HEK293T (cell line): ENCODE measurements at regions not wholly inside any gene's neighbourhood (a gene's known extent, or its start where the extent isn't known, plus 50 kb on each side); places are given as distances from the start of the nearest gene placed in this dataset.
"Not testable (repeated sequence)": the region's sequence is repeated elsewhere in the genome, so short reads cannot be mapped to it uniquely, and the experiment has no call there.

ENCODE experiments used
- CTCF ChIA-PET: fragments of 350-600 bp; formaldehyde crosslinking; extraction: SDS; loops from one replicate; lab custom pipeline; 2021; ENCODE audit warnings: antibody characterized with exemption, inconsistent platforms; lab: Yijun Ruan, JAX
- POLR2A ChIA-PET: fragments of 350-600 bp; formaldehyde crosslinking; extraction: SDS; loops from one replicate; lab custom pipeline; 2020; ENCODE audit warnings: antibody characterized with exemption, inconsistent platforms; lab: Yijun Ruan, JAX
- DNase-seq: peaks from one replicate; pipeline ENCODE4 v3.0.0; 2012; ENCODE audit warnings: mixed read lengths; ENCODE audit errors: extremely low spot score
- ARNT ChIP-seq: fragments of 450-650 bp; IDR thresholded peaks from 2 replicates; pipeline ENCODE4 v1.6.1; 2017; ENCODE audit warnings: mild to moderate bottlenecking
- BHLHE40 ChIP-seq: fragments of 450-650 bp; IDR thresholded peaks from 2 replicates; pipeline ENCODE4 v1.6.1; 2016; ENCODE audit warnings: mild to moderate bottlenecking, moderate library complexity, borderline replicate concordance
- CTBP1 ChIP-seq: fragments of 450-650 bp; IDR thresholded peaks from 2 replicates; pipeline ENCODE4 v1.6.1; 2016; ENCODE audit warnings: borderline replicate concordance
- ELF4 ChIP-seq: fragments of 450-650 bp; IDR thresholded peaks from 2 replicates; pipeline ENCODE4 v1.6.1; 2017; ENCODE audit warnings: antibody characterized with exemption
- FOXA1 ChIP-seq: fragments of 450-650 bp; IDR thresholded peaks from 2 replicates; pipeline ENCODE4 v1.6.1; 2016; ENCODE audit warnings: mild to moderate bottlenecking
- FOXK2 ChIP-seq: fragments of 450-650 bp; IDR thresholded peaks from 2 replicates; pipeline ENCODE4 v1.6.1; 2016; ENCODE audit warnings: mild to moderate bottlenecking
- FOXM1 ChIP-seq: fragments of 450-650 bp; IDR thresholded peaks from 2 replicates; pipeline ENCODE4 v1.6.1; 2017; ENCODE audit warnings: mild to moderate bottlenecking, borderline replicate concordance
- HDGF ChIP-seq: fragments of 450-650 bp; IDR thresholded peaks from 2 replicates; pipeline ENCODE4 v1.6.1; 2017; ENCODE audit warnings: antibody characterized with exemption, borderline replicate concordance
- L3MBTL2 ChIP-seq: fragments of 450-650 bp; conservative IDR thresholded peaks from 2 replicates; pipeline ENCODE4 v1.6.1; 2016; ENCODE audit warnings: mild to moderate bottlenecking
- LEF1 ChIP-seq: fragments of 450-650 bp; IDR thresholded peaks from 2 replicates; pipeline ENCODE4 v1.6.1; 2017; ENCODE audit warnings: mild to moderate bottlenecking, borderline replicate concordance
- NFRKB ChIP-seq: fragments of 450-650 bp; IDR thresholded peaks from 2 replicates; pipeline ENCODE4 v1.6.1; 2016; ENCODE audit warnings: mild to moderate bottlenecking, moderate library complexity
- PKNOX1 ChIP-seq: fragments of 450-650 bp; IDR thresholded peaks from 2 replicates; pipeline ENCODE4 v1.6.1; 2016
- SP1 ChIP-seq: fragments of 450-650 bp; IDR thresholded peaks from 2 replicates; pipeline ENCODE4 v1.6.1; 2017
- SUZ12 ChIP-seq: fragments of 450-650 bp; IDR thresholded peaks from 2 replicates; pipeline ENCODE4 v1.6.1; 2016; ENCODE audit warnings: mild to moderate bottlenecking
- TARDBP ChIP-seq: fragments of 450-650 bp; IDR thresholded peaks from 2 replicates; pipeline ENCODE4 v1.6.1; 2016
- ZNF384 ChIP-seq: fragments of 450-650 bp; IDR thresholded peaks from 2 replicates; pipeline ENCODE4 v1.6.1; 2016

GRCh38 chr9:65449423-65449822 lies 164.4 kb upstream of the FOXD4L5 start:
- POLR2A ChIA-PET: no interaction called here
- TF ChIP-seq FOXA1 (no peak), ELF4 (no peak), CTBP1 (no peak), FOXM1 (no peak), SP1 (no peak)
- CTCF ChIA-PET: no interaction called here
- DNase-seq: no peak

GRCh38 chr9:65447146-65447545 lies 162.1 kb upstream of the FOXD4L5 start:
- POLR2A ChIA-PET, CTCF ChIA-PET, DNase-seq: not testable (repeated sequence)

- DNase-seq, POLR2A ChIA-PET, CTCF ChIA-PET: not testable (repeated sequence)
Measured at GRCh38 chr9:65445991-65446390, 161.0 kb upstream of the FOXD4L5 start.

- no peak for DNase-seq
- ChIA-PET CTCF (no interaction called here), POLR2A (no interaction called here)
- TF ChIP-seq LEF1 (no peak), CTBP1 (no peak), SP1 (no peak), FOXK2 (no peak), FOXM1 (no peak), TARDBP (no peak), HDGF (no peak), ARNT (no peak), L3MBTL2 (no peak), SUZ12 (no peak), BHLHE40 (no peak), NFRKB (no peak), FOXA1 (no peak), ZNF384 (no peak), PKNOX1 (no peak), ELF4 (no peak)
Measured at GRCh38 chr9:65444943-65445342, 159.9 kb upstream of the FOXD4L5 start.

- CTCF ChIA-PET, POLR2A ChIA-PET, DNase-seq: not testable (repeated sequence)
Measured at GRCh38 chr9:65442116-65442515, 157.1 kb upstream of the FOXD4L5 start.

GRCh38 chr9:65441324-65441920 lies 156.4 kb upstream of the FOXD4L5 start:
- CTCF ChIA-PET, DNase-seq, POLR2A ChIA-PET: not testable (repeated sequence)

- CTCF ChIA-PET: no interaction called here
Measured at GRCh38 chr9:65437724-65438123, 152.7 kb upstream of the FOXD4L5 start.

More at GRCh38 chr9:65437724-65438123, 152.7 kb upstream of the FOXD4L5 start:
- no peak for DNase-seq
- TF ChIP-seq HDGF (no peak), NFRKB (no peak), BHLHE40 (no peak), LEF1 (no peak), CTBP1 (no peak), ZNF384 (no peak), L3MBTL2 (no peak), FOXK2 (no peak), FOXM1 (no peak), PKNOX1 (no peak), SP1 (no peak), FOXA1 (no peak), TARDBP (no peak), ARNT (no peak), SUZ12 (no peak), ELF4 (no peak)
- POLR2A ChIA-PET: no interaction called here
